Testis (tissue), 2 donors: ENCODE measurements at regions not wholly inside any gene's neighbourhood (a gene's known extent, or its start where the extent isn't known, plus 50 kb on each side); places are given as distances from the start of the nearest gene placed in this dataset.

Experiments used
- DNase-seq: peaks from one replicate; pipeline ENCODE4 v3.0.0-alpha.2; 2019
- H3K27ac ChIP-seq, 2 donors: fragments of 200-600 bp; sonication (generic); one replicate each; pipeline ENCODE4 v1.5.1; 2019
- H3K27me3 ChIP-seq: fragments of 200-600 bp; sonication (generic); one replicate; pipeline ENCODE4 v1.5.1; 2019
- H3K36me3 ChIP-seq: fragments of 200-600 bp; sonication (generic); one replicate; pipeline ENCODE4 v1.5.1; 2017; ENCODE audit warnings: low read depth; ENCODE audit errors: missing control alignments
- H3K4me1 ChIP-seq: fragments of 200-600 bp; sonication (generic); one replicate; pipeline ENCODE4 v1.5.1; 2019
- H3K4me3 ChIP-seq, 2 donors: fragments of 200-600 bp; sonication (generic); one replicate each; pipeline ENCODE4 v1.5.1; 2017 to 2019
- H3K9me3 ChIP-seq: fragments of 200-600 bp; sonication (generic); one replicate; pipeline ENCODE4 v1.5.1; 2017
- POLR2A ChIP-seq: fragments of 450-650 bp; IDR thresholded peaks from one replicate; pipeline ENCODE4 v1.6.1; 2017; ENCODE audit warnings: antibody characterized with exemption, mild to moderate bottlenecking, moderate library complexity
- WGBS, 2 donors: methylation state at CpG; one replicate each; pipeline ENCODE4 v1.1.5; 2018; 5-methylcytosine and 5-hydroxymethylcytosine counted together
- intact Hi-C: fragments of 100-400 bp; cut with DNase I; formaldehyde crosslinking; loops from one replicate; pipeline ENCODE4 v1.15.1; 2023; ENCODE audit warnings: low total_unique reads
- TF ChIP-seq, protein P1 (sequence below), 3 experiments: fragments of 450-650 bp in 2 of 3; fragments of 200-600 bp in 1 of 3; sonication (generic) in 1 of 3; IDR thresholded peaks; one replicate each; pipeline ENCODE4 v1.5.1; 2016 to 2019; ENCODE audit warnings: antibody characterized with exemption in 3 of 3, mild to moderate bottlenecking in 2 of 3, moderate library complexity in 1 of 3

DNA sequence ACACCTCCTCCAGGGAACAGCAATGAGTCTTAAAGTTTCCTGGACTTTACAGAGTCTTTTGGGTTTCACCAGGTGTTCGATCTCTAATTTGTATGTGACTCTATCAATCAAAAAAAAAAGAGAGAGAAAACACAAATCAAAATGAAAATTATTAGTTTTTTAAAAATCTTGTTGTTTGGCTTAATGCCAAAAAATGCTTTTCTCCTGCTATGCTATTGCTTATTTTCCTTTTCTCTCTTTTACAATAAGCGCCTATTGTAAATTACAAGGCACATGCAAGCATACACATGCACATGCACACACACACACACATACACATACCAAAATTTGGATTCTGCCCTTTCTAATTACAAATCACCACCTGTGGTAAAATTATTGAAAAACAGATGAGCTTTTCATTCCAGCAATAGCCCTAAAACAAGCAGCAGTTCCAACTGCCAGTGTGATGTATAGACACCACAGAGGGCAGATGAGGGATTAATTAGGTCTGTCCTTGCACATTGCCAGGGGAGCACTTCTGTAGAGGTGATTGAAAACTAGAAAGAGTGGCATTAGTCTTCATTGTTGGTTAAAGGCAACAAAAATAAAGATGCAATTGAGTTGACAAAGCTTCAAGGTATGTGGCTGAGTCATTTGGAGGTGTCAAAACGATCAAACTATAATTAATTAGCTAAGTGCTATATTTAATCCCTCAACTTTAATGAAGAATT is 631.7 kb downstream of the TFAP2B start:
- intact Hi-C loops = no loop called here
- 81 to 84% methylated on average over 3 of the region's 3 CpGs for WGBS, 2 donors
- no peaks in the 10 kb centered on the region for H3K27me3 ChIP-seq

DNA sequence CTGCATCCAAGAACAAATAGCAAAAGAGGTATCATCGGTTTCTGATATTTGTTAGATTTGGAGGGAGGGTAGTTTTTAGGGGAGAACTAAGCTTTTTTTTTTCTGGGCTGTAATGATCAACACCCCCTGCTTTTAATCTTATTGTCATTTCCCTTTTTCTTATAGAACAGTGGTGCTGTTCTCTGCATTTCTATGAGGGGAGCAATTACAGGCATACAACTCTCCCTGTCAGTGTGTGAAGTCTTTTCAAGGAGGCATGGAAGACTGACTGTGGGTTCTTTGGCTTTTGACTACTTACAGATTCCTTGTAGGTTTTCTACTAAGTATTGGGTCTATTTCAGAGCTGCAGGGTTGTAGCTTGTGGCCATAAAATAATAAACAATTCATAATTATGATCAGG is 632.3 kb downstream of the TFAP2B start:
- WGBS, 2 donors = 78 to 92% methylated on average over 1 of the region's 1 CpG
- no peaks in the 10 kb centered on the region for H3K36me3 ChIP-seq
- intact Hi-C loops = no loop called here

More for the DNA sequence above, 631.7 kb downstream of the TFAP2B start:
- Histone ChIP-seq H3K36me3 (no peaks in the 10 kb centered on the region), H3K9me3 (no peaks in the 10 kb centered on the region), H3K27ac (no peak overlapping the region), H3K4me1 (no peaks in the 10 kb centered on the region), H3K4me3 (no peak overlapping the region)
- TF ChIP-seq POLR2A = no peak
- TF ChIP-seq, protein P1, sequence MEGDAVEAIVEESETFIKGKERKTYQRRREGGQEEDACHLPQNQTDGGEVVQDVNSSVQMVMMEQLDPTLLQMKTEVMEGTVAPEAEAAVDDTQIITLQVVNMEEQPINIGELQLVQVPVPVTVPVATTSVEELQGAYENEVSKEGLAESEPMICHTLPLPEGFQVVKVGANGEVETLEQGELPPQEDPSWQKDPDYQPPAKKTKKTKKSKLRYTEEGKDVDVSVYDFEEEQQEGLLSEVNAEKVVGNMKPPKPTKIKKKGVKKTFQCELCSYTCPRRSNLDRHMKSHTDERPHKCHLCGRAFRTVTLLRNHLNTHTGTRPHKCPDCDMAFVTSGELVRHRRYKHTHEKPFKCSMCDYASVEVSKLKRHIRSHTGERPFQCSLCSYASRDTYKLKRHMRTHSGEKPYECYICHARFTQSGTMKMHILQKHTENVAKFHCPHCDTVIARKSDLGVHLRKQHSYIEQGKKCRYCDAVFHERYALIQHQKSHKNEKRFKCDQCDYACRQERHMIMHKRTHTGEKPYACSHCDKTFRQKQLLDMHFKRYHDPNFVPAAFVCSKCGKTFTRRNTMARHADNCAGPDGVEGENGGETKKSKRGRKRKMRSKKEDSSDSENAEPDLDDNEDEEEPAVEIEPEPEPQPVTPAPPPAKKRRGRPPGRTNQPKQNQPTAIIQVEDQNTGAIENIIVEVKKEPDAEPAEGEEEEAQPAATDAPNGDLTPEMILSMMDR (IDR thresholded peaks at IDR 0.05) = no peak
- no peak for DNase-seq

DNA sequence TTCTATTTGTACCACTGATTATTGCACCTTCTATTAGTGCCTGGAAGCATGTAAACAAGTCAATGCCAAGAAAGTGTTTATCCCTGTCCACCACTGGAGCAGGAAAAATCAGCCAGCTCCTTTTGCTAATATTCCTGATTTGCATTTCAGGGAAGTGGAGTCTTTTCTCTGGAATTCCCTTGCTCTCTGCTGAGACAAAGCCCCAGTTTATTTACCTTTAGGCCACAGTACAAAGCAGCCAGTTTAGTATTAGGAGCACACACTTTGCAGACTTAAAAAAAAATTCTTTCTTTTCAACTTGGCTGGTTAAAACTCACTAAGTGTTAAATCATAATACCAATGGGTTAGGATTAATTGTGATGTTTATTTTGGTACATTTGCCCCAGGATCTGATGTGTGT is 631.1 kb downstream of the PKHD1 start:
- no peak for DNase-seq
- Histone ChIP-seq H3K4me3 (no peak overlapping the region), H3K4me1 (no peaks in the 10 kb centered on the region), H3K9me3 (no peaks in the 10 kb centered on the region), H3K36me3 (no peaks in the 10 kb centered on the region), H3K27me3 (no peaks in the 10 kb centered on the region), H3K27ac (no peak overlapping the region)
- TF ChIP-seq POLR2A = no peak
- TF ChIP-seq, protein P1 (IDR thresholded peaks at IDR 0.05) = no peak
- intact Hi-C loops = no loop called here

More for the DNA sequence above, 632.3 kb downstream of the TFAP2B start:
- no peak overlapping the region for H3K27ac ChIP-seq
- H3K9me3 ChIP-seq = no peaks in the 10 kb centered on the region
- TF ChIP-seq, protein P1 (IDR thresholded peaks at IDR 0.05) = no peak
- no peak for TF ChIP-seq POLR2A
- no peaks in the 10 kb centered on the region for H3K4me1 ChIP-seq
- H3K27me3 ChIP-seq = no peaks in the 10 kb centered on the region
- H3K4me3 ChIP-seq = no peak overlapping the region
- DNase-seq = no peak

DNA sequence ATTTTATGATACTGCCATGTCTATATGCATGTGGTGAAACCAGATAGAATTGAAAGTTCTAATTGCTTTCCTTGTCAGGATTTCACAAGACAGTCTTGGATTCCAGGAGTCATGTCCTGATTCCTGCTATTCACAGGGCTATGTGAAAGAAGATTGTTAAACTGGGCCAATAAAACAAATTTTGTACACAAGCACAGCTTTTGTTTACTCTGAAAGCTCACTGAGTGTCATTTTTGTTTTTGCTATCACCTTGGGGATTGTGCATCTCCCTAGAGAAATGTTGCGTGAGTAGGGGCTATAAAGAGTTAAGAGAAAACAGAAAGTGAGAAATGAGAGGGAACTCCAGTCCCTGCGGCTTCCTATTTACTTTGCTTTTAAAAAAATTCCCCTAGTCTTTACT is 627.5 kb downstream of the PKHD1 start:
- no peak for DNase-seq
- H3K4me3 ChIP-seq = no peak overlapping the region
- 50% methylated on average over 2 of the region's 2 CpGs for WGBS, 2 donors
- TF ChIP-seq, protein P1 (IDR thresholded peaks at IDR 0.05) = no peak
- TF ChIP-seq POLR2A = no peak
- no peak overlapping the region for H3K27ac ChIP-seq
- no peaks in the 10 kb centered on the region for H3K36me3 ChIP-seq
- H3K27me3 ChIP-seq = no peaks in the 10 kb centered on the region
- no peaks in the 10 kb centered on the region for H3K4me1 ChIP-seq
- intact Hi-C loops = no loop called here
- H3K9me3 ChIP-seq = no peaks in the 10 kb centered on the region

DNA sequence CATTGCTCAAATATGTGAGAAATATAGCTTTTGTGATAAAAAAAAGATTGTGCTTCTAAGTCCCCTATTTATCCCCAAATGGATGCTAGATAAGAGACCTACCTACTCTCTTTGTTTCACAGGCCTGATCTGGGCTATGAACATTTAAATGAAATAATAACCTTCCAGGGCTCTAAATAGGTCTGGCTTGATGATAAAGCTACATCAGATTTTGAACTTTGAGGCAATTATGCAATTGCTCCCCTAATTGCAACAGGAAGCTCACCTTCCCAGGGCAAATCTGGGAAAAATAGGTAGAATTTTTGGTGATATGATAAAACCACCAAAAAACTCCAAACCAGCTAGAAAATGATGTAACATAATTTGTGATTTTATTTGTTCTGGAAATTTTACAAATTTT is 624.5 kb downstream of the PKHD1 start:
- no peak for TF ChIP-seq POLR2A
- H3K9me3 ChIP-seq = no peaks in the 10 kb centered on the region
- no peaks in the 10 kb centered on the region for H3K27me3 ChIP-seq
- H3K4me1 ChIP-seq = no peaks in the 10 kb centered on the region
- H3K36me3 ChIP-seq = no peaks in the 10 kb centered on the region
- H3K4me3 ChIP-seq = no peak overlapping the region
- no peak overlapping the region for H3K27ac ChIP-seq
- intact Hi-C loops = no loop called here
- DNase-seq = no peak
